ENCODE measurements at regions not wholly inside any gene's neighbourhood (a gene's known extent, or its start where the extent isn't known, plus 50 kb on each side); places are given as distances from the start of the nearest gene placed in this dataset.

DNA sequence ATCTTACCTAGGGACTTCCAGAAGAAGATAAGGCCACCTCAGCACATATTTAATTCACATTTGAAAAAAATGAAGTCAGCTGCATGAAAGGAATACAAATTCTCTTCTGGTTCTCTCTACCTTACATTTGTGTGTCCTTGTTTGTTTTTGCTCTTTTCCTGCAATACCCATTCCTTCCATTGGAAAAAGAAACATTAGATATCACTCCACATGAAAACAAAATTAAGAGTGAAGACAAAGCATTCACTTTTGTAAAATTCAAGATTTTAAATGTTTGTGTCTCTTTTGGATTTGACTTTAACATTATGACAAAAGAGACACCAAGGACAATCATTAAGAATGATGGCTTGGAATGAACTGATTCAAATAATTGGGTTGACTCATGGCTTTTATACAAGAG is 1351.8 kb downstream of the FSTL5 start:
- TF ChIP-seq, protein P1, sequence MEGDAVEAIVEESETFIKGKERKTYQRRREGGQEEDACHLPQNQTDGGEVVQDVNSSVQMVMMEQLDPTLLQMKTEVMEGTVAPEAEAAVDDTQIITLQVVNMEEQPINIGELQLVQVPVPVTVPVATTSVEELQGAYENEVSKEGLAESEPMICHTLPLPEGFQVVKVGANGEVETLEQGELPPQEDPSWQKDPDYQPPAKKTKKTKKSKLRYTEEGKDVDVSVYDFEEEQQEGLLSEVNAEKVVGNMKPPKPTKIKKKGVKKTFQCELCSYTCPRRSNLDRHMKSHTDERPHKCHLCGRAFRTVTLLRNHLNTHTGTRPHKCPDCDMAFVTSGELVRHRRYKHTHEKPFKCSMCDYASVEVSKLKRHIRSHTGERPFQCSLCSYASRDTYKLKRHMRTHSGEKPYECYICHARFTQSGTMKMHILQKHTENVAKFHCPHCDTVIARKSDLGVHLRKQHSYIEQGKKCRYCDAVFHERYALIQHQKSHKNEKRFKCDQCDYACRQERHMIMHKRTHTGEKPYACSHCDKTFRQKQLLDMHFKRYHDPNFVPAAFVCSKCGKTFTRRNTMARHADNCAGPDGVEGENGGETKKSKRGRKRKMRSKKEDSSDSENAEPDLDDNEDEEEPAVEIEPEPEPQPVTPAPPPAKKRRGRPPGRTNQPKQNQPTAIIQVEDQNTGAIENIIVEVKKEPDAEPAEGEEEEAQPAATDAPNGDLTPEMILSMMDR (IDR thresholded peaks at IDR 0.05; ENCODE audit: borderline replicate concordance, extremely low read depth, low read length, poor library complexity, severe bottlenecking): no peak
- TF ChIP-seq EZH2 (IDR thresholded peaks at IDR 0.05; ENCODE audit: borderline replicate concordance, low read depth, low read length, severe bottlenecking): no peak
